ENCODE measurements at regions not wholly inside any gene's neighbourhood (a gene's known extent, or its start where the extent isn't known, plus 50 kb on each side); places are given as distances from the start of the nearest gene placed in this dataset.

- Histone ChIP-seq H2AFZ (ENCODE audit: low read depth) (no peak overlapping the region), H3K4me2 (no peak overlapping the region), H3K27ac (ENCODE audit: low read depth in 2 of 2, low read length in 1 of 2) (no peak overlapping the region), H3K9me2 (no peaks in the 10 kb centered on the region), H3F3A (replicated peaks; ENCODE audit: insufficient read depth) (no peaks in the 10 kb centered on the region), H3K36me3 (replicated peaks in 1 of 2; ENCODE audit: control insufficient read depth in 1 of 2, insufficient read depth in 2 of 2, low read length in 1 of 2) (no peaks in the 10 kb centered on the region), H3K9me3 (no peaks in the 10 kb centered on the region), H3K4me3 (ENCODE audit: low read depth in 2 of 2, low read length in 1 of 2) (no peak overlapping the region), H3K9ac (no peak overlapping the region), H4K20me1 (ENCODE audit: insufficient read depth) (no peaks in the 10 kb centered on the region), H3K79me2 (ENCODE audit: insufficient read depth) (no peaks in the 10 kb centered on the region), H3K4me1 (ENCODE audit: control insufficient read depth in 1 of 2, insufficient read depth in 2 of 2, low read depth in 1 of 2, low read length in 1 of 2) (no peaks in the 10 kb centered on the region), H3K27me3 (ENCODE audit: insufficient read depth) (no peaks in the 10 kb centered on the region)
- CTCF ChIA-PET = no interaction called here
- POLR2A ChIA-PET = no interaction called here
- no CpG with 5 or more reads among the region's 56 CpGs for WGBS (ENCODE audit: low lambda C conversion rate)
- no peak for DNase-seq
- TF ChIP-seq, protein P1, sequence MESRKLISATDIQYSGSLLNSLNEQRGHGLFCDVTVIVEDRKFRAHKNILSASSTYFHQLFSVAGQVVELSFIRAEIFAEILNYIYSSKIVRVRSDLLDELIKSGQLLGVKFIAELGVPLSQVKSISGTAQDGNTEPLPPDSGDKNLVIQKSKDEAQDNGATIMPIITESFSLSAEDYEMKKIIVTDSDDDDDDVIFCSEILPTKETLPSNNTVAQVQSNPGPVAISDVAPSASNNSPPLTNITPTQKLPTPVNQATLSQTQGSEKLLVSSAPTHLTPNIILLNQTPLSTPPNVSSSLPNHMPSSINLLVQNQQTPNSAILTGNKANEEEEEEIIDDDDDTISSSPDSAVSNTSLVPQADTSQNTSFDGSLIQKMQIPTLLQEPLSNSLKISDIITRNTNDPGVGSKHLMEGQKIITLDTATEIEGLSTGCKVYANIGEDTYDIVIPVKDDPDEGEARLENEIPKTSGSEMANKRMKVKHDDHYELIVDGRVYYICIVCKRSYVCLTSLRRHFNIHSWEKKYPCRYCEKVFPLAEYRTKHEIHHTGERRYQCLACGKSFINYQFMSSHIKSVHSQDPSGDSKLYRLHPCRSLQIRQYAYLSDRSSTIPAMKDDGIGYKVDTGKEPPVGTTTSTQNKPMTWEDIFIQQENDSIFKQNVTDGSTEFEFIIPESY (IDR thresholded peaks at IDR 0.05; ENCODE audit: borderline replicate concordance, low read depth) = no peak
- no peak for TF ChIP-seq EZH2phosphoT487 (IDR thresholded peaks at IDR 0.05; ENCODE audit: borderline replicate concordance, low read depth)
- TF ChIP-seq TEAD4 (IDR thresholded peaks at IDR 0.05; ENCODE audit: borderline replicate concordance, insufficient read depth) = no peak
- no peak for TF ChIP-seq MAX (IDR thresholded peaks at IDR 0.05; ENCODE audit: low read depth)
- no peak for TF ChIP-seq NRF1 (IDR thresholded peaks at IDR 0.05; ENCODE audit: low read depth, low read length)
- no peak for TF ChIP-seq IRF3 (IDR thresholded peaks at IDR 0.05; ENCODE audit: low read depth, low read length)
- TF ChIP-seq FOSL2 (IDR thresholded peaks at IDR 0.05; ENCODE audit: borderline replicate concordance, low read depth) = no peak
- TF ChIP-seq SMC3 (IDR thresholded peaks at IDR 0.05; ENCODE audit: low read depth, low read length) = no peak
- TF ChIP-seq, protein P2, sequence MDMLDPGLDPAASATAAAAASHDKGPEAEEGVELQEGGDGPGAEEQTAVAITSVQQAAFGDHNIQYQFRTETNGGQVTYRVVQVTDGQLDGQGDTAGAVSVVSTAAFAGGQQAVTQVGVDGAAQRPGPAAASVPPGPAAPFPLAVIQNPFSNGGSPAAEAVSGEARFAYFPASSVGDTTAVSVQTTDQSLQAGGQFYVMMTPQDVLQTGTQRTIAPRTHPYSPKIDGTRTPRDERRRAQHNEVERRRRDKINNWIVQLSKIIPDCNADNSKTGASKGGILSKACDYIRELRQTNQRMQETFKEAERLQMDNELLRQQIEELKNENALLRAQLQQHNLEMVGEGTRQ (IDR thresholded peaks at IDR 0.05; ENCODE audit: borderline replicate concordance, low read depth, low read length) = no peak
- no peak for TF ChIP-seq TAF1 (IDR thresholded peaks at IDR 0.05; ENCODE audit: borderline replicate concordance, low read depth, low read length)
- TF ChIP-seq SIN3A (IDR thresholded peaks at IDR 0.05; ENCODE audit: borderline replicate concordance, low read depth, low read length) = no peak
- no peak for TF ChIP-seq RCOR1 (IDR thresholded peaks at IDR 0.05; ENCODE audit: low read length)
- TF ChIP-seq NFIC (IDR thresholded peaks at IDR 0.05; ENCODE audit: borderline replicate concordance) = no peak
- TF ChIP-seq MXI1 (IDR thresholded peaks at IDR 0.05; ENCODE audit: low read depth, low read length) = no peak
- TF ChIP-seq CTCF (IDR thresholded peaks at IDR 0.05) = no peak
- no peak for TF ChIP-seq EP300 (IDR thresholded peaks at IDR 0.05; ENCODE audit: borderline replicate concordance in 1 of 2, low read depth in 1 of 2, low read length in 1 of 2)
- TF ChIP-seq TCF12 (IDR thresholded peaks at IDR 0.05) = no peak
- TF ChIP-seq PBX3 (IDR thresholded peaks at IDR 0.05) = no peak
- no peak for TF ChIP-seq MEF2A (IDR thresholded peaks at IDR 0.05; ENCODE audit: borderline replicate concordance, low read depth)
- no peak for TF ChIP-seq YY1 (IDR thresholded peaks at IDR 0.05; ENCODE audit: low read depth)
Observed at GRCh38 chr14:41154143-41154807, 452.4 kb upstream of the LRFN5 start.
